NCI-H526 treated with DMSO at 0.1 percent for 48 hours (cell line): ENCODE measurements at regions not wholly inside any gene's neighbourhood (a gene's known extent, or its start where the extent isn't known, plus 50 kb on each side); places are given as distances from the start of the nearest gene placed in this dataset.
"Not testable (repeated sequence)": the region's sequence is repeated elsewhere in the genome, so short reads cannot be mapped to it uniquely, and the experiment has no call there.

Source experiments
- DNase-seq: peaks from one replicate; lab custom pipeline; 2025; lab: John Stamatoyannopoulos, UW

GRCh38 chr11:116335078-116335477 is 437.7 kb downstream of the BUD13 start:
- DNase-seq, result no peak

DNA sequence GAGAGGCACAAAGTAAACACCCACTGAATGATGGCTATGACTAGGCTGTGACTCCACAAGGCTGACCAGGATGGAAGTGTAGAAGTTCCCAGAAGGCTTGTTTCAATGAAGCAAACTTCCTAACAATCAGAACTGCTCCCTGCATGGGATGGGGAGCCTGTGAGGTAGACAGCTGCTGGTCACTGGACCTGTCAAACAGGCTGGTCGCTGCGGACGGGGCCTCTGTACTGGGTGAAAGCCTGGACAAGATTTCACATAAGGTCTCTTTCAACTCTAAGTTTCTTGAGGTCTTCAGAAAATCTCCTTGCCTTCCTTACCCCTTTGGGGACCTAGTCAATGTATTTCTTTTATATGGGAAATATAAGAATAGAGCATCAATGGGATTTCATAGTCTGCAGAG is 438.2 kb downstream of the BUD13 start:
- no peak for DNase-seq

- DNase-seq, result no peak
Measured at GRCh38 chr11:116333001-116333535, 439.7 kb downstream of the BUD13 start.

DNA sequence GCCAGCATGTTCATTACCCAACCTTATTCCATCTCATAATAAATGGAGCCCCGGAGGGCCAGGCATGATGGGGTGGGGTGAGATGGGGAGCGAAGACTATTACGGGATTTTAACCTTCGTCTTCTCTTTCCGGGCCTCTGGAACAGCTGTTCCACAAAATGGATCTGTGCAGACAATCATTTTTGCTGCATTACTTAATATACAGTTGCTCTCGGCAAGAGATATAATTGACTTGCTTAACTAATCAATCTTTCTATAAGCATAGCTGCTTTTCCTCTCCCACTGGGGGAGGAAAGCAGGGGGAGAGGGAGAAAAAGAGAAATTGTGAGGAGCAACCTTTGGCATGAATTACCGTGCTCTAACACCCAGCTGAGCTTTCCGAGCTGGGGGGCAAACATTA is 440.4 kb downstream of the BUD13 start:
- no peak for DNase-seq

DNA sequence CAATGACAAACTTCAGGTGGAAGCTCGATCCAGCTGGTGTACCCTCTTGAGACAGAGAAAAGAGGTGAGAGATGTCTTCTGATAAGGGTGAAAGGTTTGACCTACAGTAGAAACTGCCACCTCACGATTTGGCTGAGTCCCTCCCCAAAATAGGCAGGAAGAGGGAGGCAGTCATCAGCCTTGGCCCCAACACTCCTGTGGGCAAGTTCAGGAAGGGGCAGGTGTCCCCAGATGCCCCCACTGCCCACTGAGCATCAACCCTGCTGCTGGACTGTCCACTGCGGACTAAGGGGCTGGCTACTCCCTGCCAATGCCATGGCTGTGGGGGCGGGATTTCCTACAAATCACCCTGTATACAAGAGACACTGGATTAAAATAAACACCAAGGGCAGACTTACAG is 441.4 kb downstream of the BUD13 start:
- no peak for DNase-seq

DNA sequence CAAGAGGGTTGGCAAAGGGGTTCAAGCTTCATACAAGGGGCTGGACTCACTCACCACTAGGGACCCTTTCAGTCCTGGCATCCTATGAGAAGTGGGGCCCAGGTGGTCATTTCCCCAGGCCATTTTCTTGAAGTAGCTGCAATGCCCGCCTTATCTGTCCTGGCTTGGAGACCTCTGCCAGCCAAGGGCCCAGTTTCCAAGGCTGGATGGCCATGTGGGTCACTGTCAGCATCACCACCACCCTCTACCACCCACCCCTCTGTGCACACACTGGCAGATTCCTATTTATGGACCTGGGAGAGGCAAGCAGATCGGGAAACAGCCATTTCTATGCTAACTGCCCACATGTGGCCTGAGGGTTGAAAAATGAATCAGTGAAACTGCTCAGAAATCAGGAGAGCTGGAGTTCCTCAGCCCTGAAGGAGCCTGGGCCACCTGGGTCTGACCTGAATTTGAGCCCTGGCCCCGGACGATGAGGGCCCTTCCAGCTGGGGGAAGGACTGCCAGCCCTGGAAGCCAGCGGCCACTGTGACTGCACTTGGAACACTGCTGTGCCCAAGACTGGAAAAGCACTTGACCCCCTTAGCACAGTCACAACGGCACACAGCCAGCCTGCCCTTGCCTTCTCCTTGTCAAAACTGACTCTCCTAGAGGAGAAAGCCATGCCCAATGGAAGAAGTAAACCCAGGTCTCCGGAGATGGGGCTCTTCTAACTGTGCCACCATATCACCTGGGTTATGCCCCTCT is 442.2 kb downstream of the BUD13 start:
- DNase-seq, result no peak

DNA sequence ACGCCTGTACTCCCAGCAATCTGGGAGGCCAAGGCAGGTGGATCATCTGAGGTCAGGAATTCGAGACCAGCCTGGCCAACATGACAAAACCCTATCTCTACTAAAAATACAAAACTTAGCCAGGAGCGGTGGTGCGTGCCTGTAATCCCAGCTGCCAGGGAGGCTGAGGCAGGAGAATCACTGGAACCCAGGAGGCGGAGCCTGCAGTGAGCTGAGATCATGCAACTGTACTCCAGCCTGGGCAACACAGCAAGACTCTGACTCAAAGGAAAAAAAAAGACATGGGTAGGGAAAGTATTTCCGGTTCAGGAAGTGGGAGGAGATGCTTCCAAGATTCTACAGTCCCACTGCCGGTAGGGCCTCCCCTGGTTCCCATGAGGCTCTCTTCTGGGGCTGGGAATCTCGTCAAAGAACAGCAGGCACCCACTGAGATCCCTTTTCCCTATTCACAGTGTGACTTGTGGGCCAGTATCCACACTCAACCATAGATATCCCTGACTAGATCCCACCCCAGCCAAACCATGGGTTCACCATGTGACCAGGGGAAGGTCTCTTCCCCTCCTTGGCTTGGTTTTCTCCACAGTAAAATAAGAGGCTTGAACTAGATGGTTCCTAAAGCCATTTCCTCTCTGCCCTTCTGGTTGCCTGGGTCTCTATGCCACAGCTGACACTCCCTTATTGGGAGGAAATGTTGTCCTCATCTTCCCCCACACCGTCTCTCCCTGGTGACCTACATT is 443.3 kb downstream of the BUD13 start:
- DNase-seq, result no peak

- DNase-seq, result no peak
Measured at GRCh38 chr11:116328851-116329250, 443.9 kb downstream of the BUD13 start.

- no peak for DNase-seq
Measured at GRCh38 chr11:116328391-116328790, 444.4 kb downstream of the BUD13 start.

DNA sequence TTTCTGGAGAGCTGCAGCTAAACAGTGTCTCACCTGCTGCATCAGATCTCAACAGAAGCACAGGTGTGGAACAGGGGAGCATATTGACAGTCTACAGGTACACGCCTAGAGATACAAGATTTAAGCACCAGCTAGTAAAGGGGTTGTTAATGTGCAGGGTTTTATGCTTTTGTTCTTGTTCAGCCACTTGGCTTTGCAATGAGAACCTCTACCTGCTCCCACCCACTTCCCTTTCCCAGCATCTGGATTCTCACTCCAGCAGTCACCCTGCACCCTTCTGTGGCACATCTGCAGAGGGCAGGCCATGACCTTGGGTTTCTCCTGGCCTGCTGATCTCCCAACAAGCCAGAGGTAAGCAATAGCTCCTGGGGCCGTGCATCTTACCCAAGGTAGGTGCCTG is 446.6 kb downstream of the BUD13 start:
- DNase-seq, result no peak

- DNase-seq, result no peak
Measured at GRCh38 chr11:116325247-116325646, 447.5 kb downstream of the BUD13 start.

- DNase-seq, result not testable (repeated sequence)
Measured at GRCh38 chr11:116324077-116324476, 448.7 kb downstream of the BUD13 start.

GRCh38 chr11:116317212-116317611 is 455.6 kb downstream of the BUD13 start:
- DNase-seq, result no peak

GRCh38 chr11:116314006-116314405 is 458.8 kb downstream of the BUD13 start:
- DNase-seq, result no peak

- DNase-seq, result no peak
Measured at GRCh38 chr11:116312570-116313391, 460.0 kb downstream of the BUD13 start.

- DNase-seq, result no peak
Measured at GRCh38 chr11:116311206-116311605, 461.6 kb downstream of the BUD13 start.

GRCh38 chr11:116310698-116311097 is 462.1 kb downstream of the BUD13 start:
- DNase-seq, result no peak

- DNase-seq, result no peak
Measured at GRCh38 chr11:116310226-116310625, 462.6 kb downstream of the BUD13 start.

- DNase-seq, result peak; percentile 28
Measured at GRCh38 chr11:116309446-116309845, 463.3 kb downstream of the BUD13 start.

- no peak for DNase-seq
Measured at GRCh38 chr11:116302756-116303155, 470.0 kb downstream of the BUD13 start.

- no peak for DNase-seq
Measured at GRCh38 chr11:116301141-116301540, 471.6 kb downstream of the BUD13 start.

- no peak for DNase-seq
Measured at GRCh38 chr11:116300232-116300631, 472.6 kb downstream of the BUD13 start.
